ENCODE measurements at regions not wholly inside any gene's neighbourhood (a gene's known extent, or its start where the extent isn't known, plus 50 kb on each side); places are given as distances from the start of the nearest gene placed in this dataset.

GRCh38 chr9:135320331-135320730 lies 159.3 kb upstream of the PPP1R26 start:
- no peak overlapping the region for H3K27ac Mint-ChIP-seq
- H3K9me3 Mint-ChIP-seq (ENCODE audit: low read depth): no peaks in the 10 kb centered on the region
- no peak overlapping the region for H3K4me3 Mint-ChIP-seq
- peaks cover 1% of the 10 kb centered on the region for H3K27me3 Mint-ChIP-seq
- no peaks in the 10 kb centered on the region for H3K36me3 Mint-ChIP-seq
- no peaks in the 10 kb centered on the region for H3K4me1 Mint-ChIP-seq (ENCODE audit: low read depth)

- peaks cover 1% of the 10 kb centered on the region for H3K27me3 Mint-ChIP-seq
- H3K36me3 Mint-ChIP-seq: no peaks in the 10 kb centered on the region
- H3K9me3 Mint-ChIP-seq (ENCODE audit: low read depth): no peaks in the 10 kb centered on the region
- H3K27ac Mint-ChIP-seq: no peak overlapping the region
- no peak overlapping the region for H3K4me3 Mint-ChIP-seq
- H3K4me1 Mint-ChIP-seq (ENCODE audit: low read depth): no peaks in the 10 kb centered on the region
These were observed 158.6 kb upstream of the PPP1R26 start for GRCh38 chr9:135320943-135321342.

GRCh38 chr9:135321580-135321979 lies 158.0 kb upstream of the PPP1R26 start:
- H3K27ac Mint-ChIP-seq: no peak overlapping the region
- H3K9me3 Mint-ChIP-seq (ENCODE audit: low read depth): no peaks in the 10 kb centered on the region
- H3K36me3 Mint-ChIP-seq: no peaks in the 10 kb centered on the region
- H3K27me3 Mint-ChIP-seq: peaks cover 1% of the 10 kb centered on the region
- H3K4me1 Mint-ChIP-seq (ENCODE audit: low read depth): no peaks in the 10 kb centered on the region
- no peak overlapping the region for H3K4me3 Mint-ChIP-seq

- no peaks in the 10 kb centered on the region for H3K9me3 Mint-ChIP-seq (ENCODE audit: low read depth)
- no peaks in the 10 kb centered on the region for H3K36me3 Mint-ChIP-seq
- no peak overlapping the region for H3K27ac Mint-ChIP-seq
- H3K4me3 Mint-ChIP-seq: no peak overlapping the region
- H3K4me1 Mint-ChIP-seq (ENCODE audit: low read depth): no peaks in the 10 kb centered on the region
- H3K27me3 Mint-ChIP-seq: peaks cover 5% of the 10 kb centered on the region
These were observed 155.3 kb upstream of the PPP1R26 start for GRCh38 chr9:135324329-135324728.

- H3K4me3 Mint-ChIP-seq: no peak overlapping the region
- H3K27me3 Mint-ChIP-seq: peaks cover 8% of the 10 kb centered on the region
- H3K9me3 Mint-ChIP-seq (ENCODE audit: low read depth): no peaks in the 10 kb centered on the region
- H3K4me1 Mint-ChIP-seq (ENCODE audit: low read depth): no peaks in the 10 kb centered on the region
- no peak overlapping the region for H3K27ac Mint-ChIP-seq
- no peaks in the 10 kb centered on the region for H3K36me3 Mint-ChIP-seq
These were observed 153.4 kb upstream of the PPP1R26 start for GRCh38 chr9:135326141-135326540.

- no peak overlapping the region for H3K4me3 Mint-ChIP-seq
- H3K27ac Mint-ChIP-seq: no peak overlapping the region
- H3K36me3 Mint-ChIP-seq: no peaks in the 10 kb centered on the region
- peaks cover 8% of the 10 kb centered on the region for H3K27me3 Mint-ChIP-seq
- H3K4me1 Mint-ChIP-seq (ENCODE audit: low read depth): no peaks in the 10 kb centered on the region
- H3K9me3 Mint-ChIP-seq (ENCODE audit: low read depth): no peaks in the 10 kb centered on the region
These were observed 152.9 kb upstream of the PPP1R26 start for GRCh38 chr9:135326633-135327152.

- H3K4me3 Mint-ChIP-seq: no peak overlapping the region
- no peaks in the 10 kb centered on the region for H3K36me3 Mint-ChIP-seq
- H3K4me1 Mint-ChIP-seq (ENCODE audit: low read depth): no peaks in the 10 kb centered on the region
- no peaks in the 10 kb centered on the region for H3K9me3 Mint-ChIP-seq (ENCODE audit: low read depth)
- H3K27ac Mint-ChIP-seq: no peak overlapping the region
- peaks cover 8% of the 10 kb centered on the region for H3K27me3 Mint-ChIP-seq
These were observed 150.8 kb upstream of the PPP1R26 start for GRCh38 chr9:135328485-135329417.

- Mint-ChIP-seq H3K9me3 (ENCODE audit: low read depth) (no peaks in the 10 kb centered on the region), H3K4me1 (ENCODE audit: low read depth) (no peaks in the 10 kb centered on the region), H3K27me3 (peaks cover 7% of the 10 kb centered on the region), H3K4me3 (no peak overlapping the region), H3K27ac (no peak overlapping the region), H3K36me3 (no peaks in the 10 kb centered on the region)
These were observed 149.8 kb upstream of the PPP1R26 start for GRCh38 chr9:135329571-135330306.

GRCh38 chr9:135330307-135330631 lies 149.3 kb upstream of the PPP1R26 start:
- H3K27me3 Mint-ChIP-seq: peaks cover 7% of the 10 kb centered on the region
- no peaks in the 10 kb centered on the region for H3K36me3 Mint-ChIP-seq
- no peaks in the 10 kb centered on the region for H3K4me1 Mint-ChIP-seq (ENCODE audit: low read depth)
- H3K9me3 Mint-ChIP-seq (ENCODE audit: low read depth): no peaks in the 10 kb centered on the region
- no peak overlapping the region for H3K4me3 Mint-ChIP-seq
- no peak overlapping the region for H3K27ac Mint-ChIP-seq

- Mint-ChIP-seq H3K9me3 (ENCODE audit: low read depth) (no peaks in the 10 kb centered on the region), H3K4me3 (no peak overlapping the region), H3K27me3 (peaks cover 7% of the 10 kb centered on the region), H3K4me1 (ENCODE audit: low read depth) (no peaks in the 10 kb centered on the region), H3K27ac (no peak overlapping the region), H3K36me3 (no peaks in the 10 kb centered on the region)
These were observed 148.6 kb upstream of the PPP1R26 start for GRCh38 chr9:135330685-135331590.

GRCh38 chr9:135332516-135332915 lies 147.1 kb upstream of the PPP1R26 start:
- Mint-ChIP-seq H3K36me3 (no peaks in the 10 kb centered on the region), H3K27me3 (peaks cover 7% of the 10 kb centered on the region), H3K4me3 (no peak overlapping the region), H3K4me1 (ENCODE audit: low read depth) (no peaks in the 10 kb centered on the region), H3K9me3 (ENCODE audit: low read depth) (no peaks in the 10 kb centered on the region), H3K27ac (no peak overlapping the region)

- Mint-ChIP-seq H3K27ac (no peak overlapping the region), H3K4me3 (no peak overlapping the region), H3K4me1 (ENCODE audit: low read depth) (no peaks in the 10 kb centered on the region), H3K36me3 (no peaks in the 10 kb centered on the region), H3K9me3 (ENCODE audit: low read depth) (no peaks in the 10 kb centered on the region), H3K27me3 (peaks cover 4% of the 10 kb centered on the region)
These were observed 146.4 kb upstream of the PPP1R26 start for GRCh38 chr9:135332979-135333748.

GRCh38 chr9:135334953-135335460 lies 144.6 kb upstream of the PPP1R26 start:
- Mint-ChIP-seq H3K4me3 (no peak overlapping the region), H3K36me3 (no peaks in the 10 kb centered on the region), H3K4me1 (ENCODE audit: low read depth) (no peaks in the 10 kb centered on the region), H3K27ac (no peak overlapping the region), H3K9me3 (ENCODE audit: low read depth) (no peaks in the 10 kb centered on the region), H3K27me3 (peaks cover 6% of the 10 kb centered on the region)

- no peak overlapping the region for H3K27ac Mint-ChIP-seq
- H3K4me1 Mint-ChIP-seq (ENCODE audit: low read depth): no peaks in the 10 kb centered on the region
- no peak overlapping the region for H3K4me3 Mint-ChIP-seq
- no peaks in the 10 kb centered on the region for H3K36me3 Mint-ChIP-seq
- H3K9me3 Mint-ChIP-seq (ENCODE audit: low read depth): no peaks in the 10 kb centered on the region
- peaks cover 5% of the 10 kb centered on the region for H3K27me3 Mint-ChIP-seq
These were observed 143.8 kb upstream of the PPP1R26 start for GRCh38 chr9:135335691-135336181.
